Stimulated activated CD4-positive, alpha-beta T cell treated with anti-CD3 and anti-CD28 coated beads, Interleukin-15, amount 100 ng/mL, for 24 hours (primary cell): ENCODE measurements at regions not wholly inside any gene's neighbourhood (a gene's known extent, or its start where the extent isn't known, plus 50 kb on each side); places are given as distances from the start of the nearest gene placed in this dataset.
A peak's percentile ranks its signal among the peaks of the same experiment; 100 is the strongest.

Experiments
- DNase-seq: peaks from one replicate; pipeline ENCODE4 v3.0.0-alpha.2; 2020

GRCh38 chr18:54772056-54772455 is 56.2 kb upstream of the RAB27B start:
- no peak for DNase-seq

- DNase-seq, result no peak
Observed at GRCh38 chr18:54774423-54774822, 53.9 kb upstream of the RAB27B start.

- DNase-seq, result no peak
Observed at GRCh38 chr18:54774981-54775665, 53.2 kb upstream of the RAB27B start.

- DNase-seq, result no peak
Observed at GRCh38 chr18:54775686-54776085, 52.6 kb upstream of the RAB27B start.

GRCh38 chr18:54776282-54776977 is 51.8 kb upstream of the RAB27B start:
- peak; percentile 48 for DNase-seq

GRCh38 chr18:54777118-54777791 is 51.0 kb upstream of the RAB27B start:
- no peak for DNase-seq

GRCh38 chr18:54777989-54778388 is 50.3 kb upstream of the RAB27B start:
- no peak for DNase-seq
